H9 (cell line): ENCODE measurements at regions not wholly inside any gene's neighbourhood (a gene's known extent, or its start where the extent isn't known, plus 50 kb on each side); places are given as distances from the start of the nearest gene placed in this dataset.
"Not testable (repeated sequence)": the region's sequence is repeated elsewhere in the genome, so short reads cannot be mapped to it uniquely, and the experiment has no call there.

Source experiments
- DNase-seq: peaks from one replicate; pipeline ENCODE4 v3.0.0-alpha.2; 2017
- H2AFZ ChIP-seq: one replicate; pipeline ENCODE4 v1.6.1; 2013; ENCODE audit warnings: mild to moderate bottlenecking, low read length, control low read depth, moderate library complexity
- H2AK5ac ChIP-seq: 2 replicates; pipeline ENCODE4 v1.6.1; 2013; ENCODE audit warnings: low read length, control low read depth, mixed read lengths; ENCODE audit not compliant: insufficient read length
- H2BK120ac ChIP-seq: one replicate; pipeline ENCODE4 v1.6.1; 2013; ENCODE audit warnings: low read depth, mild to moderate bottlenecking, low read length, control low read depth, inconsistent platforms; ENCODE audit not compliant: poor library complexity, severe bottlenecking
- H2BK12ac ChIP-seq: 2 replicates; pipeline ENCODE4 v1.6.1; 2013; ENCODE audit warnings: low read length, control low read depth, mixed read lengths, low read depth; ENCODE audit not compliant: insufficient read length
- H2BK15ac ChIP-seq: 2 replicates; pipeline ENCODE4 v1.6.1; 2013; ENCODE audit warnings: low read depth, low read length, control low read depth
- H2BK20ac ChIP-seq: one replicate; pipeline ENCODE4 v1.6.1; 2013; ENCODE audit warnings: low read depth, mild to moderate bottlenecking, low read length, control low read depth, inconsistent platforms; ENCODE audit not compliant: poor library complexity, severe bottlenecking
- H2BK5ac ChIP-seq: 2 replicates; pipeline ENCODE4 v1.6.1; 2013; ENCODE audit warnings: low read length, control low read depth, mixed read lengths; ENCODE audit not compliant: insufficient read length
- H3K14ac ChIP-seq: 2 replicates; pipeline ENCODE4 v1.6.1; 2013; ENCODE audit warnings: low read length, control low read depth; ENCODE audit not compliant: insufficient read depth
- H3K18ac ChIP-seq: 2 replicates; pipeline ENCODE4 v1.6.1; 2013; ENCODE audit warnings: low read depth, mild to moderate bottlenecking, mixed read lengths, low read length, control low read depth; ENCODE audit not compliant: insufficient read length
- H3K23ac ChIP-seq: 2 replicates; pipeline ENCODE4 v1.6.1; 2013; ENCODE audit warnings: low read length, control low read depth, mixed read lengths, low read depth; ENCODE audit not compliant: insufficient read length
- H3K23me2 ChIP-seq: 2 replicates; pipeline ENCODE4 v1.6.1; 2013; ENCODE audit warnings: low read depth, mild to moderate bottlenecking, mixed read lengths, low read length, control low read depth; ENCODE audit not compliant: insufficient read length, poor library complexity, severe bottlenecking
- H3K27ac ChIP-seq: 2 replicates; pipeline ENCODE4 v1.5.1; 2013; ENCODE audit warnings: low read length, control low read depth, mixed read lengths, low read depth; ENCODE audit not compliant: insufficient read length
- H3K27me3 ChIP-seq: 2 replicates; pipeline ENCODE4 v1.6.1; 2013; ENCODE audit warnings: low read length, control low read depth, inconsistent platforms; ENCODE audit not compliant: insufficient read depth
- H3K4ac ChIP-seq: 2 replicates; pipeline ENCODE4 v1.6.1; 2013; ENCODE audit warnings: low read depth, mild to moderate bottlenecking, control low read depth, inconsistent platforms, low read length, moderate library complexity
- H3K4me1 ChIP-seq: 2 replicates; pipeline ENCODE4 v1.6.1; 2013; ENCODE audit warnings: low read length, control low read depth, inconsistent platforms; ENCODE audit not compliant: insufficient read depth
- H3K4me2 ChIP-seq: 2 replicates; pipeline ENCODE4 v1.6.1; 2013; ENCODE audit warnings: low read length, control low read depth, mixed read lengths; ENCODE audit not compliant: insufficient read length, insufficient read depth
- H3K56ac ChIP-seq: 2 replicates; pipeline ENCODE4 v1.6.1; 2013; ENCODE audit warnings: low read depth, mild to moderate bottlenecking, mixed read lengths, low read length, control low read depth; ENCODE audit not compliant: insufficient read length
- H3K79me1 ChIP-seq: 2 replicates; pipeline ENCODE4 v1.6.1; 2013; ENCODE audit warnings: low read depth, mild to moderate bottlenecking, moderate library complexity, low read length, control low read depth, inconsistent platforms; ENCODE audit not compliant: insufficient read depth, poor library complexity, severe bottlenecking
- H3K79me2 ChIP-seq: 2 replicates; pipeline ENCODE4 v1.6.1; 2013; ENCODE audit warnings: low read length, control low read depth, inconsistent platforms; ENCODE audit not compliant: insufficient read depth
- H3K9ac ChIP-seq: 2 replicates; pipeline ENCODE4 v1.6.1; 2013; ENCODE audit warnings: low read length, control low read depth, mixed read lengths; ENCODE audit not compliant: insufficient read length; ENCODE audit errors: extremely low read depth
- H3K9me3 ChIP-seq: one replicate; pipeline ENCODE4 v1.6.1; 2013; ENCODE audit warnings: low read depth, low read length, inconsistent platforms; ENCODE audit not compliant: control insufficient read depth
- H3T11ph ChIP-seq: one replicate; pipeline ENCODE4 v1.6.1; 2013; ENCODE audit warnings: mild to moderate bottlenecking, low read length, control low read depth, inconsistent platforms
- H4K20me1 ChIP-seq: one replicate; pipeline ENCODE4 v1.6.1; 2013; ENCODE audit not compliant: control insufficient read depth, insufficient read length, insufficient read depth
- H4K5ac ChIP-seq: 2 replicates; pipeline ENCODE4 v1.6.1; 2013; ENCODE audit warnings: low read depth, mild to moderate bottlenecking, mixed read lengths, low read length, control low read depth; ENCODE audit not compliant: insufficient read length
- H4K8ac ChIP-seq: replicated peaks from 2 replicates; pipeline ENCODE4 v1.6.1; 2013; ENCODE audit warnings: low read length, control low read depth, mixed read lengths, low read depth; ENCODE audit not compliant: insufficient read length
- H4K91ac ChIP-seq: 2 replicates; pipeline ENCODE4 v1.6.1; 2013; ENCODE audit warnings: low read depth, mild to moderate bottlenecking, moderate library complexity, mixed read lengths, low read length, control low read depth; ENCODE audit not compliant: insufficient read length
- H3K27ac Mint-ChIP-seq, 3 experiments: 2 replicates in 2 of 3; 3 replicates in 1 of 3; pipeline ENCODE4 v1.8.0; 2020 to 2021; ENCODE audit warnings: mixed read lengths in 3 of 3, mild to moderate bottlenecking in 1 of 3, moderate library complexity in 1 of 3
- H3K27me3 Mint-ChIP-seq: 2 replicates; pipeline ENCODE4 v1.8.0; 2021; ENCODE audit warnings: low read depth, mild to moderate bottlenecking, moderate library complexity, mixed read lengths
- H3K36me3 Mint-ChIP-seq, 3 experiments: 2 replicates in 2 of 3; 3 replicates in 1 of 3; pipeline ENCODE4 v1.8.0; 2020 to 2021; ENCODE audit warnings: low read depth in 3 of 3, mixed read lengths in 3 of 3; ENCODE audit not compliant: insufficient read depth in 1 of 3
- H3K4me1 Mint-ChIP-seq, 2 experiments: 2 replicates each; pipeline ENCODE4 v1.8.0; 2020; ENCODE audit warnings: mixed read lengths in 2 of 2
- H3K4me3 Mint-ChIP-seq, 2 experiments: 2 replicates in 1 of 2; 3 replicates in 1 of 2; pipeline ENCODE4 v1.8.0; 2020 to 2021; ENCODE audit warnings: mild to moderate bottlenecking in 2 of 2, mixed read lengths in 2 of 2, moderate library complexity in 1 of 2
- H3K9me3 Mint-ChIP-seq, 2 experiments: 2 replicates in 1 of 2; 3 replicates in 1 of 2; pipeline ENCODE4 v1.8.0; 2020; ENCODE audit warnings: mild to moderate bottlenecking in 2 of 2, mixed read lengths in 2 of 2, moderate library complexity in 1 of 2
- CTCF ChIP-seq: fragments of 200-600 bp; sonication (generic); conservative IDR thresholded peaks from 3 replicates; pipeline ENCODE4 v1.8.0; 2021; ENCODE audit warnings: antibody characterized with exemption, mild to moderate bottlenecking
- WGBS: extraction: QIAGEN DNeasy Blood & Tissue Kit; methylation state at CpG from one replicate; pipeline ENCODE4 v1.1.7; 2013; ENCODE audit warnings: missing lambda C conversion rate, low lambda C conversion rate, mixed read lengths; ENCODE audit not compliant: insufficient read length; ENCODE audit errors: extremely low coverage; 5-methylcytosine and 5-hydroxymethylcytosine counted together

GRCh38 chr5:24268482-24269056 lies 376.2 kb downstream of the CDH10 start:
- H2BK12ac ChIP-seq: no peak overlapping the region
- no peaks in the 10 kb centered on the region for H3K79me1 ChIP-seq
- Mint-ChIP-seq H3K9me3 (no peaks in the 10 kb centered on the region), H3K36me3 (no peaks in the 10 kb centered on the region), H3K4me1 (no peaks in the 10 kb centered on the region), H3K27ac (no peak overlapping the region), H3K4me3 (no peak overlapping the region), H3K27me3 (no peaks in the 10 kb centered on the region)
- no peak overlapping the region for H4K91ac ChIP-seq
- no peak overlapping the region for H4K8ac ChIP-seq
- H3T11ph ChIP-seq: no peak overlapping the region
- no peak overlapping the region for H3K18ac ChIP-seq
- no peak overlapping the region for H3K23ac ChIP-seq
- H4K5ac ChIP-seq: no peak overlapping the region
- no peak for DNase-seq
- no peaks in the 10 kb centered on the region for H4K20me1 ChIP-seq
- H3K4me1 ChIP-seq: no peaks in the 10 kb centered on the region
- no peaks in the 10 kb centered on the region for H3K23me2 ChIP-seq
- no peak overlapping the region for H3K27ac ChIP-seq
- H2BK20ac ChIP-seq: no peak overlapping the region
- no peak overlapping the region for H3K56ac ChIP-seq
- H3K9me3 ChIP-seq: no peaks in the 10 kb centered on the region
- H3K14ac ChIP-seq: no peak overlapping the region
- no CpG with 5 or more reads among the region's 2 CpGs for WGBS
- no peak overlapping the region for H2BK5ac ChIP-seq
- no peak overlapping the region for H2AK5ac ChIP-seq
- no peaks in the 10 kb centered on the region for H3K27me3 ChIP-seq
- H3K79me2 ChIP-seq: no peaks in the 10 kb centered on the region
- no peak overlapping the region for H2BK15ac ChIP-seq
- no peak overlapping the region for H2BK120ac ChIP-seq
- no peak overlapping the region for H3K9ac ChIP-seq
- no peak for TF ChIP-seq CTCF
- no peak overlapping the region for H3K4ac ChIP-seq
- H2AFZ ChIP-seq: no peak overlapping the region
- H3K4me2 ChIP-seq: no peak overlapping the region

- H3K27me3 ChIP-seq, H3K36me3 Mint-ChIP-seq, H3K23me2 ChIP-seq, H4K8ac ChIP-seq, H3K14ac ChIP-seq, H4K5ac ChIP-seq, DNase-seq, H3K9ac ChIP-seq, H3K4ac ChIP-seq, H2AK5ac ChIP-seq, H3K18ac ChIP-seq, H3K27me3 Mint-ChIP-seq, H2AFZ ChIP-seq, H3K9me3 Mint-ChIP-seq, H3K4me2 ChIP-seq, H3K79me2 ChIP-seq, H3K9me3 ChIP-seq, H3K27ac ChIP-seq, H2BK5ac ChIP-seq, H3T11ph ChIP-seq, H4K20me1 ChIP-seq, H3K4me1 Mint-ChIP-seq, H2BK120ac ChIP-seq, H4K91ac ChIP-seq, H3K23ac ChIP-seq, H2BK12ac ChIP-seq, H3K4me3 Mint-ChIP-seq, H2BK15ac ChIP-seq, H2BK20ac ChIP-seq, H3K27ac Mint-ChIP-seq, H3K4me1 ChIP-seq, H3K79me1 ChIP-seq, H3K56ac ChIP-seq: not testable (repeated sequence)
- no CpG with 5 or more reads among the region's 5 CpGs for WGBS
Measured at GRCh38 chr5:24271702-24272118, 373.1 kb downstream of the CDH10 start.
